ENCODE measurements at regions not wholly inside any gene's neighbourhood (a gene's known extent, or its start where the extent isn't known, plus 50 kb on each side); places are given as distances from the start of the nearest gene placed in this dataset.

DNA sequence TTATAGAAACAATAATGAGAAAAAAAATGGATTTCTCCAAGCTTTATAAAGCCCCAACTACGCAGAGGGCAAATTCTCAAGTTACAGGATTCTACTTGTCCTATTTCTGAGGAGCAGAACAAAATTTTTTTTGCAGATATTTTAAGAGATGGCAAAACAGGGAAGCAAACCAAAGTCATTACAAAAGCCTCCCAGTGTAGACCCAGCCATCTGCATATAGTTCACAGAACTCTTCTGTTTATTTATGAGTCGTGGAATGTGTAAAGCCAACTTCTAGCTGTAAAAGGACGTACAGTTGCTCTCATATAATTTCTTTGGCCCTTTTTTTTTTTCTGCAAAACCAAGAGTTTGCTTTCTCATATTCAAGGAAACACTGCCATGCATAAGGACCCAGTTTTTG, 120.4 kb downstream of the PCDH7 start:
- TF ChIP-seq POLR2A (IDR thresholded peaks at IDR 0.05; ENCODE audit: low read depth), result no peak
- TF ChIP-seq, protein P1, sequence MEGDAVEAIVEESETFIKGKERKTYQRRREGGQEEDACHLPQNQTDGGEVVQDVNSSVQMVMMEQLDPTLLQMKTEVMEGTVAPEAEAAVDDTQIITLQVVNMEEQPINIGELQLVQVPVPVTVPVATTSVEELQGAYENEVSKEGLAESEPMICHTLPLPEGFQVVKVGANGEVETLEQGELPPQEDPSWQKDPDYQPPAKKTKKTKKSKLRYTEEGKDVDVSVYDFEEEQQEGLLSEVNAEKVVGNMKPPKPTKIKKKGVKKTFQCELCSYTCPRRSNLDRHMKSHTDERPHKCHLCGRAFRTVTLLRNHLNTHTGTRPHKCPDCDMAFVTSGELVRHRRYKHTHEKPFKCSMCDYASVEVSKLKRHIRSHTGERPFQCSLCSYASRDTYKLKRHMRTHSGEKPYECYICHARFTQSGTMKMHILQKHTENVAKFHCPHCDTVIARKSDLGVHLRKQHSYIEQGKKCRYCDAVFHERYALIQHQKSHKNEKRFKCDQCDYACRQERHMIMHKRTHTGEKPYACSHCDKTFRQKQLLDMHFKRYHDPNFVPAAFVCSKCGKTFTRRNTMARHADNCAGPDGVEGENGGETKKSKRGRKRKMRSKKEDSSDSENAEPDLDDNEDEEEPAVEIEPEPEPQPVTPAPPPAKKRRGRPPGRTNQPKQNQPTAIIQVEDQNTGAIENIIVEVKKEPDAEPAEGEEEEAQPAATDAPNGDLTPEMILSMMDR (IDR thresholded peaks at IDR 0.05), result no peak
